ENCODE measurements at regions not wholly inside any gene's neighbourhood (a gene's known extent, or its start where the extent isn't known, plus 50 kb on each side); places are given as distances from the start of the nearest gene placed in this dataset.

DNA sequence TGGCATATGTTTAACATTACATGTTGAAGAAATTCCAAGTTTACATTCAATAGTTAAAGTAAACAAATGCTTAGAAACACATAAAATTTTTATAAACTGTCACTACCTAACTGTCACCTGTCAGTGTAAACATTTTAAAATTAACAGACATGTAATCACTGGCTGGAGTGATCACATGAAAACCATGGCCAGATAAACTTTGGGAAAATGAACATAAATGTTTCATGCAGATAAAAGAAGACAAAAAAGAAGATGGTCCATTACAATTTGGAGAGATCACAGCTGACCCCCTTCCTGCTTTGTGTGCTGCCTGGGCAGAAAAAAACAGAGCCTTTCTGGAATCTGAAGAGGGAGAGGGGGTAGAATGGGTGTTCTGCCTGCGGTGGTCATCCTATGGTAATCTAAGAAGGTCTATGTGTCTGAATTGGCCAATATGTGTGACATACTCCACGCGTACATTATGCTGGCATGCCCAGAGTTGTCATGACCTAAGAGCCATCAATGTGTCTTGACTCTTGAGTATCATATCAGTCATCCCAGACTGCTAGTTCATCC is 57.5 kb upstream of the MEOX2 start:
- TF ChIP-seq, protein P1, sequence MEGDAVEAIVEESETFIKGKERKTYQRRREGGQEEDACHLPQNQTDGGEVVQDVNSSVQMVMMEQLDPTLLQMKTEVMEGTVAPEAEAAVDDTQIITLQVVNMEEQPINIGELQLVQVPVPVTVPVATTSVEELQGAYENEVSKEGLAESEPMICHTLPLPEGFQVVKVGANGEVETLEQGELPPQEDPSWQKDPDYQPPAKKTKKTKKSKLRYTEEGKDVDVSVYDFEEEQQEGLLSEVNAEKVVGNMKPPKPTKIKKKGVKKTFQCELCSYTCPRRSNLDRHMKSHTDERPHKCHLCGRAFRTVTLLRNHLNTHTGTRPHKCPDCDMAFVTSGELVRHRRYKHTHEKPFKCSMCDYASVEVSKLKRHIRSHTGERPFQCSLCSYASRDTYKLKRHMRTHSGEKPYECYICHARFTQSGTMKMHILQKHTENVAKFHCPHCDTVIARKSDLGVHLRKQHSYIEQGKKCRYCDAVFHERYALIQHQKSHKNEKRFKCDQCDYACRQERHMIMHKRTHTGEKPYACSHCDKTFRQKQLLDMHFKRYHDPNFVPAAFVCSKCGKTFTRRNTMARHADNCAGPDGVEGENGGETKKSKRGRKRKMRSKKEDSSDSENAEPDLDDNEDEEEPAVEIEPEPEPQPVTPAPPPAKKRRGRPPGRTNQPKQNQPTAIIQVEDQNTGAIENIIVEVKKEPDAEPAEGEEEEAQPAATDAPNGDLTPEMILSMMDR (IDR thresholded peaks at IDR 0.05; ENCODE audit: borderline replicate concordance, extremely low read depth, low read length, poor library complexity, severe bottlenecking) = no peak
- TF ChIP-seq EZH2 (IDR thresholded peaks at IDR 0.05; ENCODE audit: borderline replicate concordance, low read depth, low read length, severe bottlenecking) = no peak
